H1 (cell line): ENCODE measurements at regions not wholly inside any gene's neighbourhood (a gene's known extent, or its start where the extent isn't known, plus 50 kb on each side); places are given as distances from the start of the nearest gene placed in this dataset.

Experiments
- CTCF ChIA-PET: fragments of 300-600 bp; sonication (Branson Sonifier 250); formaldehyde crosslinking; loops from one replicate; lab custom pipeline; 2021; ENCODE audit not compliant: partially characterized antibody; lab: Charles Lee
- POLR2A ChIA-PET: fragments of 300-600 bp; sonication (Branson Sonifier 250); formaldehyde crosslinking; loops from one replicate; lab custom pipeline; 2021; ENCODE audit warnings: inconsistent platforms; ENCODE audit not compliant: partially characterized antibody; lab: Charles Lee
- DNase-seq, 2 experiments: peaks; one replicate each; pipeline versions ENCODE4 v3.0.0 to v3.0.0-alpha.2; 2010 to 2022; ENCODE audit warnings: low spot score in 2 of 2, low read depth in 1 of 2, mixed read lengths in 1 of 2
- FAIRE-seq: peaks from 2 replicates; lab custom pipeline; 2011; peaks lifted over from hg19 to GRCh38; lab: Jason Lieb, UNC
- H2AFZ ChIP-seq: 2 replicates; pipeline ENCODE4 v1.8.1; 2012; ENCODE audit warnings: low read length, inconsistent platforms
- H2AK5ac ChIP-seq: 2 replicates; pipeline ENCODE4 v1.6.1; 2013; ENCODE audit warnings: low read depth, low read length
- H2BK120ac ChIP-seq: replicated peaks from 2 replicates; pipeline ENCODE3; 2013; ENCODE audit warnings: low read depth, low read length, inconsistent platforms
- H2BK12ac ChIP-seq: 2 replicates; pipeline ENCODE4 v1.6.1; 2013; ENCODE audit warnings: low read depth, low read length
- H2BK15ac ChIP-seq: 2 replicates; pipeline ENCODE4 v1.6.1; 2013; ENCODE audit warnings: low read length
- H2BK20ac ChIP-seq: 2 replicates; pipeline ENCODE4 v1.6.1; 2013; ENCODE audit warnings: low read length
- H2BK5ac ChIP-seq: 2 replicates; pipeline ENCODE4 v1.6.1; 2013; ENCODE audit warnings: low read depth, low read length
- H3K14ac ChIP-seq: 2 replicates; pipeline ENCODE4 v1.6.1; 2013; ENCODE audit warnings: inconsistent platforms; ENCODE audit not compliant: insufficient read length
- H3K18ac ChIP-seq: 2 replicates; pipeline ENCODE4 v1.6.1; 2013; ENCODE audit warnings: low read length; ENCODE audit errors: extremely low read depth
- H3K23ac ChIP-seq: 2 replicates; pipeline ENCODE4 v1.6.1; 2013; ENCODE audit warnings: inconsistent platforms; ENCODE audit not compliant: insufficient read length
- H3K23me2 ChIP-seq: 2 replicates; pipeline ENCODE4 v1.6.1; 2013; ENCODE audit warnings: low read depth, low read length
- H3K27ac ChIP-seq: 2 replicates; pipeline ENCODE4 v1.6.1; 2011; ENCODE audit warnings: low read depth, low read length, inconsistent platforms
- H3K27me3 ChIP-seq, 4 experiments: replicated peaks in 1 of 4; 1 replicate in 1 of 4; 2 replicates in 3 of 4; pipeline versions ENCODE4 v1.6.1 to v1.8.1; 2011 to 2013; ENCODE audit warnings: low read length in 3 of 4, mild to moderate bottlenecking in 3 of 4, inconsistent platforms in 2 of 4, mixed read lengths in 2 of 4, moderate library complexity in 1 of 4; ENCODE audit not compliant: control insufficient read depth in 3 of 4, insufficient read depth in 3 of 4; ENCODE audit errors: extremely low read depth in 1 of 4
- H3K36me3 ChIP-seq, 4 experiments: 2 replicates each; pipeline versions ENCODE4 v1.6.1 to v1.8.1; 2011 to 2013; ENCODE audit warnings: mild to moderate bottlenecking in 4 of 4, low read length in 3 of 4, moderate library complexity in 2 of 4, control low read depth in 1 of 4, inconsistent platforms in 1 of 4; ENCODE audit not compliant: insufficient read depth in 4 of 4, control insufficient read depth in 2 of 4
- H3K4ac ChIP-seq: replicated peaks from 2 replicates; pipeline ENCODE3; 2013; ENCODE audit warnings: low read length, low read depth, mixed read lengths, inconsistent platforms; ENCODE audit not compliant: insufficient read length
- H3K4me1 ChIP-seq, 4 experiments: replicated peaks in 1 of 4; 1 replicate in 1 of 4; 2 replicates in 3 of 4; pipeline versions ENCODE4 v1.6.1 to v1.8.1; 2011 to 2013; ENCODE audit warnings: low read length in 3 of 4, inconsistent platforms in 2 of 4, mixed read lengths in 1 of 4; ENCODE audit not compliant: insufficient read depth in 4 of 4, control insufficient read depth in 3 of 4
- H3K4me2 ChIP-seq, 2 experiments: 2 replicates each; pipeline versions ENCODE4 v1.6.1 to v1.8.1; 2011 to 2013; ENCODE audit warnings: low read depth in 2 of 2, low read length in 2 of 2, control low read depth in 1 of 2, inconsistent platforms in 1 of 2, mild to moderate bottlenecking in 1 of 2; ENCODE audit not compliant: insufficient read depth in 1 of 2
- H3K4me3 ChIP-seq, 4 experiments: fragments of 200-600, 300-600 bp in 1 of 4; sonication (generic), shearing (Covaris generic), sonication (Bioruptor Twin) in 1 of 4; 2 replicates each; pipeline versions ENCODE4 v1.5.1 to v1.8.1; 2011 to 2016; ENCODE audit warnings: low read length in 4 of 4, low read depth in 3 of 4, control low read depth in 2 of 4, inconsistent platforms in 2 of 4, mild to moderate bottlenecking in 2 of 4, mixed read lengths in 1 of 4, moderate library complexity in 1 of 4; ENCODE audit not compliant: insufficient read depth in 2 of 4; ENCODE audit errors: extremely low read depth in 1 of 4
- H3K56ac ChIP-seq: replicated peaks from 2 replicates; pipeline ENCODE3; 2013; ENCODE audit warnings: low read depth, mild to moderate bottlenecking, mixed read lengths, low read length, inconsistent platforms; ENCODE audit not compliant: insufficient read length
- H3K79me1 ChIP-seq: 2 replicates; pipeline ENCODE4 v1.6.1; 2013; ENCODE audit warnings: low read depth, low read length, control low read depth
- H3K79me2 ChIP-seq, 2 experiments: 2 replicates each; pipeline versions ENCODE4 v1.6.1 to v1.8.1; 2012 to 2013; ENCODE audit warnings: low read length in 2 of 2, mild to moderate bottlenecking in 2 of 2, inconsistent platforms in 1 of 2; ENCODE audit not compliant: insufficient read depth in 2 of 2, control insufficient read depth in 1 of 2
- H3K9ac ChIP-seq, 4 experiments: replicated peaks in 1 of 4; 1 replicate in 1 of 4; 2 replicates in 3 of 4; pipeline versions ENCODE4 v1.6.1 to v1.8.1; 2011 to 2013; ENCODE audit warnings: low read depth in 3 of 4, low read length in 3 of 4, control low read depth in 2 of 4, mild to moderate bottlenecking in 2 of 4, moderate library complexity in 2 of 4, inconsistent platforms in 1 of 4; ENCODE audit errors: extremely low read depth in 1 of 4
- H3K9me3 ChIP-seq, 2 experiments: 2 replicates each; pipeline versions ENCODE4 v1.6.1 to v1.8.1; 2012 to 2013; ENCODE audit warnings: mild to moderate bottlenecking in 2 of 2, moderate library complexity in 2 of 2, control low read depth in 1 of 2, inconsistent platforms in 1 of 2, low read depth in 1 of 2, low read length in 1 of 2, mixed read lengths in 1 of 2; ENCODE audit not compliant: insufficient read depth in 2 of 2
- H4K20me1 ChIP-seq, 2 experiments: replicated peaks in 1 of 2; 2 replicates each; pipeline versions ENCODE3 to v1.8.1; 2011 to 2013; ENCODE audit warnings: inconsistent platforms in 2 of 2, low read length in 2 of 2, mild to moderate bottlenecking in 1 of 2; ENCODE audit not compliant: insufficient read depth in 2 of 2, control insufficient read depth in 1 of 2
- H4K5ac ChIP-seq: 2 replicates; pipeline ENCODE4 v1.6.1; 2013; ENCODE audit warnings: low read length, low read depth, mixed read lengths, inconsistent platforms; ENCODE audit not compliant: insufficient read length
- H4K8ac ChIP-seq: 2 replicates; pipeline ENCODE4 v1.8.0; 2013; ENCODE audit warnings: mild to moderate bottlenecking, moderate library complexity, low read length, inconsistent platforms; ENCODE audit not compliant: insufficient read depth; ENCODE audit errors: extremely low read depth
- H4K91ac ChIP-seq: replicated peaks from 2 replicates; pipeline ENCODE3; 2013; ENCODE audit warnings: low read length, mixed read lengths, inconsistent platforms; ENCODE audit not compliant: insufficient read length
- ASH2L ChIP-seq: fragments of 200-600, 300-600 bp; sonication (generic); IDR thresholded peaks from one replicate; pipeline ENCODE4 v1.7.1; 2017; ENCODE audit warnings: low read length
- EGR1 ChIP-seq: IDR thresholded peaks from 2 replicates; pipeline ENCODE4 v1.6.1; 2011; ENCODE audit warnings: low read depth, low read length, borderline replicate concordance
- HDAC2 ChIP-seq, 2 experiments: fragments of 300-600 bp in 1 of 2; sonication (generic) in 1 of 2; IDR thresholded peaks; 2 replicates each; pipeline ENCODE4 v1.6.1; 2011 to 2012; ENCODE audit warnings: low read depth in 2 of 2, low read length in 2 of 2, mild to moderate bottlenecking in 2 of 2, moderate library complexity in 2 of 2, borderline replicate concordance in 1 of 2, inconsistent platforms in 1 of 2
- JUN ChIP-seq: IDR thresholded peaks from 2 replicates; pipeline ENCODE4 v1.6.1; 2011; ENCODE audit warnings: low read depth, mild to moderate bottlenecking, improper control_type of control experiment, low read length
- MAX ChIP-seq: IDR thresholded peaks from 2 replicates; pipeline ENCODE4 v1.6.1; 2012; ENCODE audit warnings: inconsistent platforms
- SP1 ChIP-seq: IDR thresholded peaks from 2 replicates; pipeline ENCODE4 v1.6.1; 2011; ENCODE audit warnings: low read depth, low read length
- SP2 ChIP-seq: IDR thresholded peaks from 2 replicates; pipeline ENCODE4 v1.6.1; 2012; ENCODE audit warnings: mild to moderate bottlenecking, low read length, inconsistent platforms
- SP4 ChIP-seq: IDR thresholded peaks from 2 replicates; pipeline ENCODE4 v1.6.1; 2012; ENCODE audit warnings: low read length, inconsistent platforms
- SUZ12 ChIP-seq: fragments of 200-600 bp; sonication (generic); IDR thresholded peaks from 2 replicates; pipeline ENCODE4 v1.6.1; 2012; ENCODE audit warnings: mild to moderate bottlenecking, inconsistent platforms, low read length, moderate library complexity, mixed read lengths
- TAF1 ChIP-seq: IDR thresholded peaks from 2 replicates; pipeline ENCODE4 v1.6.1; 2011; ENCODE audit warnings: mild to moderate bottlenecking, low read depth, low read length
- USF2 ChIP-seq: IDR thresholded peaks from 2 replicates; pipeline ENCODE4 v1.6.1; 2011; ENCODE audit warnings: low read length, improper control_type of control experiment
- WGBS, 2 experiments: shearing (Covaris generic) in 1 of 2; methylation state at CpG; one replicate each; pipeline versions ENCODE4 v1.1.6 to v1.1.7; 2013 to 2015; ENCODE audit warnings: low lambda C conversion rate in 2 of 2, mixed read lengths in 2 of 2, inconsistent platforms in 1 of 2, low coverage in 1 of 2, missing lambda C conversion rate in 1 of 2; ENCODE audit not compliant: insufficient replicate concordance in 2 of 2, insufficient coverage in 1 of 2, insufficient read length in 1 of 2; ENCODE audit errors: extremely low coverage in 1 of 2, missing lambda C conversion rate in 1 of 2; 5-methylcytosine and 5-hydroxymethylcytosine counted together
- TF ChIP-seq, protein P1 (sequence below): IDR thresholded peaks from 2 replicates; pipeline ENCODE4 v1.6.1; 2012; ENCODE audit warnings: low read length, inconsistent platforms

GRCh38 chr11:38282718-38283117 lies 1684.7 kb upstream of the RAG2 start:
- Histone ChIP-seq H3K23ac (no peak overlapping the region), H3K18ac (no peak overlapping the region), H4K5ac (no peak overlapping the region), H4K91ac (no peak overlapping the region), H2BK120ac (no peak overlapping the region), H3K4me2 (no peak overlapping the region), H3K56ac (no peak overlapping the region), H3K4me3 (no peak overlapping the region), H2BK12ac (no peak overlapping the region), H3K27ac (no peak overlapping the region), H3K9ac (no peak overlapping the region), H4K8ac (no peak overlapping the region), H2BK15ac (no peak overlapping the region), H3K79me1 (no peaks in the 10 kb centered on the region), H2AK5ac (no peak overlapping the region), H4K20me1 (no peaks in the 10 kb centered on the region), H2AFZ (no peak overlapping the region), H2BK20ac (no peak overlapping the region), H3K4me1 (no peaks in the 10 kb centered on the region), H2BK5ac (no peak overlapping the region), H3K9me3 (no peaks in the 10 kb centered on the region; a peak in 1 of 4 replicates), H3K4ac (no peak overlapping the region), H3K23me2 (no peaks in the 10 kb centered on the region), H3K14ac (no peak overlapping the region), H3K36me3 (no peaks in the 10 kb centered on the region; a peak in 1 of 8 replicates), H3K79me2 (no peaks in the 10 kb centered on the region), H3K27me3 (no peaks in the 10 kb centered on the region)
- CTCF ChIA-PET, result no interaction called here
- no peak for FAIRE-seq
- no peak for DNase-seq
- POLR2A ChIA-PET, result no interaction called here
- 97% methylated on average over 4 of the region's 4 CpGs; no CpG with 5 or more reads in 1 of the 2 experiments for WGBS, 2 experiments
- TF ChIP-seq TAF1 (no peak), MAX (no peak), HDAC2 (IDR thresholded peaks at IDR 0.05; ENCODE audit: borderline replicate concordance in 1 of 2, low read depth in 2 of 2, low read length in 2 of 2) (no peak), SP2 (no peak), USF2 (no peak), SP4 (no peak), SP1 (no peak), ASH2L (no peak), SUZ12 (no peak), EGR1 (no peak), JUN (no peak)
- TF ChIP-seq, protein P1, sequence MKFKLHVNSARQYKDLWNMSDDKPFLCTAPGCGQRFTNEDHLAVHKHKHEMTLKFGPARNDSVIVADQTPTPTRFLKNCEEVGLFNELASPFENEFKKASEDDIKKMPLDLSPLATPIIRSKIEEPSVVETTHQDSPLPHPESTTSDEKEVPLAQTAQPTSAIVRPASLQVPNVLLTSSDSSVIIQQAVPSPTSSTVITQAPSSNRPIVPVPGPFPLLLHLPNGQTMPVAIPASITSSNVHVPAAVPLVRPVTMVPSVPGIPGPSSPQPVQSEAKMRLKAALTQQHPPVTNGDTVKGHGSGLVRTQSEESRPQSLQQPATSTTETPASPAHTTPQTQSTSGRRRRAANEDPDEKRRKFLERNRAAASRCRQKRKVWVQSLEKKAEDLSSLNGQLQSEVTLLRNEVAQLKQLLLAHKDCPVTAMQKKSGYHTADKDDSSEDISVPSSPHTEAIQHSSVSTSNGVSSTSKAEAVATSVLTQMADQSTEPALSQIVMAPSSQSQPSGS, result no peak
